ENCODE measurements at regions not wholly inside any gene's neighbourhood (a gene's known extent, or its start where the extent isn't known, plus 50 kb on each side); places are given as distances from the start of the nearest gene placed in this dataset.

- H3K27ac ChIP-seq (replicated peaks), result no peak overlapping the region
- H3K27me3 ChIP-seq (ENCODE audit: insufficient read depth, poor library complexity, severe bottlenecking), result no peaks in the 10 kb centered on the region
- no peak for DNase-seq (ENCODE audit: low read depth in 1 of 2, low spot score in 1 of 2)
- no peak overlapping the region for H3K4me3 ChIP-seq (replicated peaks; ENCODE audit: insufficient read depth, low read length)
- no peak for TF ChIP-seq CTCF (IDR thresholded peaks at IDR 0.05; ENCODE audit: insufficient read depth, low read length)
- no peak for TF ChIP-seq GABPA (IDR thresholded peaks at IDR 0.05; ENCODE audit: low read depth)
- no peak for TF ChIP-seq POLR2AphosphoS5 (IDR thresholded peaks at IDR 0.05; ENCODE audit: low read depth)
- TF ChIP-seq SPI1 (IDR thresholded peaks at IDR 0.05; ENCODE audit: borderline replicate concordance, low read depth), result no peak
- no peak for TF ChIP-seq REST (IDR thresholded peaks at IDR 0.05; ENCODE audit: insufficient replicate concordance, low read depth)
Measured at GRCh38 chr1:58978096-58978495, 194.2 kb upstream of the JUN start.

- H3K27me3 ChIP-seq (ENCODE audit: insufficient read depth, poor library complexity, severe bottlenecking), result no peaks in the 10 kb centered on the region
- peak; percentile 14 to 64 for DNase-seq (ENCODE audit: low read depth in 1 of 2, low spot score in 1 of 2)
- H3K27ac ChIP-seq (replicated peaks), result no peak overlapping the region
- no peak overlapping the region for H3K4me3 ChIP-seq (replicated peaks; ENCODE audit: insufficient read depth, low read length)
- TF ChIP-seq POLR2AphosphoS5 (IDR thresholded peaks at IDR 0.05; ENCODE audit: low read depth), result peak; percentile 73
- TF ChIP-seq CTCF (IDR thresholded peaks at IDR 0.05; ENCODE audit: insufficient read depth, low read length), result no peak
- TF ChIP-seq GABPA (IDR thresholded peaks at IDR 0.05; ENCODE audit: low read depth), result peak; percentile 33; the same call in 1 of the 2 replicates
- TF ChIP-seq REST (IDR thresholded peaks at IDR 0.05; ENCODE audit: insufficient replicate concordance, low read depth), result no peak
- TF ChIP-seq SPI1 (IDR thresholded peaks at IDR 0.05; ENCODE audit: borderline replicate concordance, low read depth), result peak; percentile 96
Measured at GRCh38 chr1:58979086-58979485, 195.2 kb upstream of the JUN start.

GRCh38 chr1:58979677-58980076 is 195.8 kb upstream of the JUN start:
- Histone ChIP-seq H3K4me3 (replicated peaks; ENCODE audit: insufficient read depth, low read length) (no peak overlapping the region), H3K27ac (replicated peaks) (no peak overlapping the region), H3K27me3 (ENCODE audit: insufficient read depth, poor library complexity, severe bottlenecking) (no peaks in the 10 kb centered on the region)
- DNase-seq (ENCODE audit: low read depth in 1 of 2, low spot score in 1 of 2), result no peak
- no peak for TF ChIP-seq REST (IDR thresholded peaks at IDR 0.05; ENCODE audit: insufficient replicate concordance, low read depth)
- TF ChIP-seq POLR2AphosphoS5 (IDR thresholded peaks at IDR 0.05; ENCODE audit: low read depth), result no peak
- TF ChIP-seq SPI1 (IDR thresholded peaks at IDR 0.05; ENCODE audit: borderline replicate concordance, low read depth), result no peak
- TF ChIP-seq GABPA (IDR thresholded peaks at IDR 0.05; ENCODE audit: low read depth), result no peak
- no peak for TF ChIP-seq CTCF (IDR thresholded peaks at IDR 0.05; ENCODE audit: insufficient read depth, low read length)

All from HL-60 (cell line).